Activated T-cell treated with anti-CD3 and anti-CD28 coated beads for 48 hours (primary cell): ENCODE measurements at regions not wholly inside any gene's neighbourhood (a gene's known extent, or its start where the extent isn't known, plus 50 kb on each side); places are given as distances from the start of the nearest gene placed in this dataset.

ENCODE experiments used
- DNase-seq: peaks from one replicate; pipeline ENCODE4 v3.0.0-alpha.2; 2020; ENCODE audit warnings: low read depth

DNA sequence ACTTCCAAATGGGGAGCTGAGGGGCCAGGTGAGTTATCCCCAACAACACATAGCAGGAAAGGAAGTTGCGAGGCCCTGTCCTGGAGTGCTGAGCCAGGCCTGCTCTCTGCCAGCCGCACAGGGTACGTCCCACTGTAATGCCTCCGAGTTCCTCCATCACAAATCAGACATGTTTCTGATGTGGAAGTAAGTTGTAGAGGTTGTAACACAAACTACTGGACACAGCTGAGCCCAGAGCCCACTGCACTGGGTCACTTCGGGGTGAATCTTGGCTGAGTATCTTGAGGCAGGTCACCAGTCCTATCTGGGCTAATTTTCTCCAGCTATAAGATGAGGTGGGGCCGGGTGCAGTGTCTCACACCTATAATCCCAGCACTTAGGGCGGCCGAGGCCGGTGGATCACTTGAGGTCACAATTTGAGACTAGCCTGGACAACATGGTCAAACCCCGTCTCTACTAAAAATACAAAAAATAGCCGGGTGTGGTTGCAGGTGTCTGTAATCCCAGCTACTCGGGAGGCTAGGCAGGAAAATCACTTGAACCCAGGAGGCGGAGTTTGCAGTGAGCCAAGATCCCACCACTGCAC lies 100.8 kb upstream of the CDH5 start:
- no peak for DNase-seq

DNA sequence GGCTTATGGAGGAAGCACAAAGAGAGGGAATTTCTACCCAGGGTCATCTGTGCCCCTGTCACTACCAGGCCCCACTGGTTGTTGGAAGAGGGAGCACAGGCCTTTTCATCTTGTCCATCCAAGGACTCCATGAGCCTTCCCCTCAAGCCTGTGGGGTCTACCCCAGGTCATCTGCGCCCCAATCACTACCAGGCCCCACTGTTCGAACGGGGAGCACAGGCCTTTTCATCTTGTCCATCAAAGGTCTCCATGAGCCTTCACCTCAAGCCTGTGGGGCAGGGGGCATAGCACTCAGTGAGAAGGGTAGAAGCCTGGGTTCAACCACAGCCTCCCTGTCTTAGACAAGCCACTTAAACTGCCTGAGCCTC lies 101.5 kb upstream of the CDH5 start:
- no peak for DNase-seq

DNA sequence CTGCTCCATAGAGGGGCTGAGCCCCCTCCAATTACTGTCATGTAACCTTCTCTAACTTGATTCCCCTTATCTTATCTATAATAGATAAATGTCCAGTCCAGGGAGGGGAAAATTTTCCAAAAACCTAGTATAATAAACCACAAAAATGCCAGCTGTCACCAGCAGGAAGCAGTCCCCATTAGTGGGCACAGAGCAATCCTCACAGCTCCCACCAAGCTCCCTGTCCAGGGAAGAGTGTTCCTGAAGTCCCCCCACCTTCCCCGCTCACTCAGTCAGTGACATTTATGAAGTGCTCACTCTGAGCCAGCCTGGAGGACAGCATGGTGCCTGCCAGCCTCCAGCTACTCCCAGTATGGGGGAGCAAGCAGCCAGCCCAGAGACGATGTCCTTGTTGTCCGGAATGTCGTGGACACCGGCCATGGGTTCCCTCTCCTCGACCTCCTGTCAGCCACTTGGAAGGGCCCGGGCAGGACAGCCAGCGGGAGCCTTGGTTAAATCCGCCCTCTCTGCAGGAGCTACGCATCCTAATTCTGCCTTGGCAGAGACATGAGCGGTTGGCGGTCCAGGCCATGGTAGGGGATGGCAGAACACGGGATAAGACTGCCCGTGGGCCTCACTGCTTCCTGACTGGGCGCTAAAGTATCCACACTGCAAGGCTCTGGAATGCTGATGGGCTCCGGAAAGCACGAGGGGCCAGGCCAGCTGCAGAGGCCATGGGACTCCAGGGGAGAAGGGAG lies 102.0 kb upstream of the CDH5 start:
- no peak for DNase-seq

DNA sequence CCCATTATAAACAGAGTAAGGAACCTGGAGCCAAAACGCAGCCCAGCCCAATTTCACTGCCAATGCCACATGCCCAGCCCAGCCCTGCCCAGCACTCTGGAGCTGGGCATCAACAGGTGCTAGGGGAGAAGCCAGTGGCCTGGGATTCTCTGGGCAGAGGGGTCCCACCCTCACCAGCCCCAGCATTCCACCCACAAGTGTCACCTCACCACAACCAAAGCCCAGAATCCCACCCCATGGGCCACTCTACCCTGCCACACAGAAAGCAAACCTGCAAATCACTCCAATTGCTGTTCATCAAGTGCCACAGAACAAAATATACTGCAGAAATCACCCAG lies 102.5 kb upstream of the CDH5 start:
- DNase-seq: no peak

DNA sequence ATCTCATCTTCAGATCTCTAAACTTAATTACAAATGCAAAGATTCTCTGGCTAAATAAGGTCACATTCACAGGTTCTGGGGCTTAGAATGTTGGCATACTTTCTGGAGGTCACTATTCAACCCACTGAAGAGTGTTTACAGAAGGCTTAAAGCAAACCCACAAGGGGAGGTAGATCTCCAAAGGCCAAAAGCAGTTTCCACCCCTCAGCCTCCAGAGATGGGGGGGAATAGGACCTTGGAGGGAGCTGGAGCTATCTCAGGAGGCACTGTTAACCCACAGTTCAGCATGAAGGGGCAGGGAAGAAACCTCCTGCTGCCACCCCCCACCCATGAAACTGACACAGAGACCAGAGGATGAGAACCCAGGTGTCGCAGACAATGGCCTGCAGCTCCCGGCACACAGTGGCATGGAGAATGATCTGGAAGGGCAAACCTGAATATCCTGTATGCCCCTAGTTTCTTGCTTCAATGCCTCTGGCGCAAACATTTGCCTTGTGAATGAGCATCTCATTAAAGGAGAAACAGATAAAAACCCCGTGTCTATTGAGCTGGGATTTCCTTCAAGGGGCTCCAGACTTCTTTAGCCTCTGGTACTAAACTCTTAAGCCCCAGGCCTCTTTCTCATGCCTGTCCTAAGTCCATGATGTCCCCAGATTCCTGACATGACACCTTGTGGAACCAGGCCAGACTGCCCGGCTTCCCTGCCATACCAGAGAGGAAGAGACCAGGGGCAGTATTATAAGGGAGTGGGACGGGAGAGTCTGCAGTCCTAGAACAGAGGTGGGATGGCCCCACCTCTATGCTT lies 103.1 kb upstream of the CDH5 start:
- DNase-seq: no peak

DNA sequence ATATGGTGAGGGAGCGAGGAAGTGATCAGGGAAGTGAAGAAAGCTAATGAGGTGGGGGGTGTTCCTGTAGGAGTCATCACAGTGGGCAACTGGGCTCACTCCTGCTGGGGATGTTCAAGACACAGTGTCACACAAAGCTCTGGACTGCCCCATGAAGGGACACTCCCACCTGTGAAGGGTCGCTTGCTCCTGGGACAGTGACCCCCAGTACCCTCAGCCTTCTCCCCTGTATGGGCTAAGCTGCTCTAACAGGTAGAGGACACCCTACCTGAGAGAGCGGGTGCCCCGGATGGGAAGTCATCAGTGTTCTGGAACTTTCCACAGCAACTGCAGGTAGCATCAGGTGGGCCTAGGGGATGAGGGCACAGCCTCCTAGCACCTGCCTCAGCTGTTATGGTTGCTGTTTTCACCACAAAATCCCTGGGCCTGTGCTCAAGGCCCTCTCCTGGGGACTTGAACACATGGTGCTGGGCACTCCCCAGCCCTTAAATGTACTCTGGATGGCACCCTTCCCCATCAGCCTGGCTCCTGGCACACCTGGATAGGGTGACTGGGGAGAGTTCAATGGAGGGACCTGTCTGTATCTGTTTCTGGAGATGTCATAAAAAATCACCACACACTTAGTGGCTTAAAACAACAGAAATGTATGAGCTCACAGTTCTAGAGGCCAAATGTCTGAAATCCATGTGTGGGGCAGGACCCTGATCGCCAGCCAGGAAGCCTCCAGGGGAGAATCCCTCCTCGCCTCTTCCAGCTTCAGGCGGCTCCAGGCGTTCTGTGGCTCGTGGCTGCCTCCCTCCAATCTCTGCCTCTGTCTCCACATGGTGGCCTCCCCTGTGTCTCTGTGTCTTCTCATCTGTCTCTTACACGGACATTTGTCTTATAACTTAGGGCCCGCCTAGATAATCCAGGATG lies 104.0 kb upstream of the CDH5 start:
- DNase-seq: no peak

DNA sequence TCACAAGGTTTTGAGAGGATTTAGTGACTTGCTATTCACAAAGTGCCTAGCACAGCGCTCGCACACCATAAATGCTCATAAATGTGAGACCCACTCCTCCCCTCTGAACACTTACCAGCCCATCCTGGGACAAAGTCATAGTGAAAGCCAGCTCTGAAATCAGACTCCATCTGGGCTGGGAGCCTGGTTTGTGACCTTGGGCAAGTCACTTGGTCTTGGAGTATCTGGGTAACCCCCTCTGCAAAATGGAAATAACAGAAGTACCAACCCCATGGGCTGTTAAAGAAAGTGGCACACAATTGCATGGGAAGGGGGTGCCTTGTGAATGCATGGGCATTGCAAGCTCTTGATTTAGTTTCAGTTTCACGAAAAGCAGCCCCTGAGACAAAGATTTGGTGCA lies 104.7 kb upstream of the CDH5 start:
- DNase-seq: no peak

DNA sequence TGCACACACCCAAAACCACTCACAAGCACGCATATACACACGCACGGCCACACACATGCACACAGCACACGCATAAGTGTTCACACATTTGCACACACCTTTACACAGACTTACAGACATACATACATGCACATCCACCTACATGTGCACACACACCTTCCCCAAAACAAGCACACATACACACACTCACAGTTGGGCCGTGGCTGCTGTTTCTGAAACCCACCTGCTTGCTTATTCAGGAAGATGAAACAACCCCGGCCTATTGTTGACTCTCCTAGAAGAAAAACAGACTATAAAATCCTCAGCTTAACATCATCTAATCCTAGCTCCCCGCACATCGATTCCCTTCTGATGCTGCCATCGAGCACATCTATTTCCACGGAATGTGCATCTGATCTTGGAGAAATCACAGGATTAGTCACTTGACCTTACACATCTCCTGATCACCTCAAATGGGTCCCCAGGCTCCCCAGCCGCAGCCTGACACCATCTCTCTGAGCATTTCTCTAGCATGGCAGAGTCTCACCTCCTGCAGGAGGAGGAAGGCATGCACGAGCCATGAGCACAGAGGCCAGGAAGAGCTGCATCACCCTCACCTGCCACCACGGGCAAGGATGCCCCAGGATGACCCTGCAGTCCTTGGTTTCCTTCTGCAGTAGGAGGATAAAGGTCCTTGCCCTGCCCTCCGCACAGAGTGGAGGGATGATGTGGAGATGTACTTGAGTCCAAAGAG lies 105.8 kb upstream of the CDH5 start:
- DNase-seq: no peak

DNA sequence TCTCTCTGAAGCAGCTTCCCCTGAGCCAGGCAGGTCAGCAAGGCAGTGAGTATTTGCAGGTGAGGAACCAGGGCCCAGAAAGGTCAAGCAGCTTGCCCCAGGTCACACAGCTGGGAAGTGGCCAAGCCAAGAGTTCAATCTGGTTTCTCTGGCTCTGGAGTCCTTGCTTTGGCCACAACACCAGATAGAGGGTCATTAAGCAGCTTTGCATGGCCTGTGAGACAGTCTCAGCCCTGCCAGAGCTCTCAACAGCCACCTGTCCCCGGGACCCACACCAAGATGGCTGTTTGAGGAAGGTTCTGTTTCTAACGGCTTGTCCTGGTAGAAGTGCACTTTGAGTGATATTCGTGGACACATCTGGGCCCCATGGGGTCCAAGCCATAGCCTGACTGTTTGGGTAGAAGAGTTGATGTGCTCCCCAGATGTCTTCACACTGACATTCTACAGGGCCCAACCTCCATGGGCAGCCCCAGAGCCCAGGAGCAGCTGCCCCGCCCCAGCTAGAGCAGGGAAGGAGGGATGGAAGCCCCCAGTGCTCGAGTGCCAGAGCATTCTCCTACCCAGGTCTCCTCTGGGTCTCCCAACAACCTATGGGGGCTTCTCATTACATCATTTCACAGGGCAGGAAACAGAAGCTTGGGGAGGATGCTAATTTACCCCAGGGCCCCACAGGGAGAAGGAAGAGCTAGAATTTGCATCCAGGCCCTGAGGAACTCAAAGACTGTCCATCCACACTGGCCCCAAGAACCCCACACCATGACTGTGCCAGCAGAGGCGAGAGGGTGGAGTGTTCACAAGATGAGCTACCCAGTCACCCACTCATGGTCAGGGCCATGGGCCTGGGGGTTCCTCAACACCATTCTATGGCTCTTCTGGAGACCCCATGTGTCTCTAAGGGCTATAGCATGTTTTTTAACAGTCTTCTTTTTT lies 107.3 kb upstream of the CDH5 start:
- no peak for DNase-seq

DNA sequence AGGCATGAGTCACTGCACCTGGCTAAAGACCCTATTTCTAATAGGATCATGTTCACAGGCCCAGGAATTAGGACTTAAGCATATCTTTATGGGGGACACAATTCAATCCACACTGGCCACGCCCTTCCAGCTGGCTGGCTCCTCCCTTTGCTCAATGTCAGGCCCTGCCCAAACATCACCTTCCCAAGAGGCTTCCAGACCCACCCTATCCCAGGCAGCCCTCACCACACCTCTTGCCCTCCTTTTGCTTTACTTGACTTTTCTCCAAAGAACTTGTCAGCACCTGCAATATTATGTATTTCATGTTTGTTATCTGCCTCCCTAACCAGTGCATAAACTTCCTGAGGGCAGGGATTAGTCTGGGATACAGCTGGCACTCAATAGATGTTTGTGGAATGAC lies 109.6 kb upstream of the CDH5 start:
- no peak for DNase-seq

DNA sequence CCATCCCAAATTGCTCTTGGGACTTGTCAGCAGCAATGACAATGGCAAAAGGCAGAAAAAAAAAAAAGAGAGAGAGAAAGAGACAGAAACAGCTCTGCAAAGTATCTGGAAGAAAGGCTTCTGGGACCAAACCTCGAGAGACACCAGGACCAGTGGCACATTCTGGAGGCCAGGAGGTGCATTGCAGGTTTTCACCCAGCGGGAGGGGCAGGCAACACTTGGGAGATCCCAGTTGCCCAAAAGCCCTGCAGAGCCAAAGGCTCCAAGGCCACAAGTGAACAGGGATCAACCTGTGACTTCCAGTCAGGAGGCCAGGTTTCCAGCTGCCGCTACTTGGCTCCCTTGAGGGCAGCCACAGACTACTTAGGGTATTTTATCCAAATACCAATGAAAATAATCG lies 110.8 kb upstream of the CDH5 start:
- DNase-seq: no peak

DNA sequence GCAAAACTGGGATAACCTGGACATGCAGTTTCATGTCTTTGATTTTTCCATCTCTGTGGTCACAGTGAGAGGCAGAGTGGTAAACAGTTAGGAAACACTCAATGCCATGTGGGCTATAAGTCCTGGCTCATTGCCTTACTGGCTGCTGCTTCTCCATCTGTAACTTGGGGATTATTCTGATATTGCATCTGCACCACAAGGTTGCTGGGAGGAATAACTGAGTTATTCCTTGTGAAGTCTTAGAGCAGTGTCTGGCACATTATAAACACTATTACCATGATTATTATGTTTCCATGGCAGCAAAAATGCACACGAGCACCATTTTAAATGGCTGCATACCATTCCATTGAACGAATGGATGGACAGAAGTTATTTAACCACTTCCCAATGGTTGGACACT lies 111.7 kb upstream of the CDH5 start:
- no peak for DNase-seq

DNA sequence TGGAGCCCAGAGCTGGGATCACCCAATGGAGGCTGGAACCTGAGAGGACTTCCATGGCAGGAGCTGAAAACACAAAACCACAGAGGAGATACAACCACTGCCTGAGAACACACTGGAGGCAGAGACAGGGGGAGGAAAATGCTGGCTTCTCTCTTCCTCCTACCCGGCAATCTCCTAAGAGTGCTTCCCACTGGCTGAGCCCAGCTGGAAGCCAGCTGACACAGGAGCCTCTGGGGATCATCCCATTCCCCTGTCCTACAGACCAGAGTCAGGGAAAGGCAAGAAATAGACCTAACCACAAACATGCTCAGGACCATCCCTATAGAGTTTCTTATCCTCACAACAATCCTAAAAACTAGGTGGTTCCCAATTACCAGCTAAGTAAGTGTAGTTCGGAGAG lies 112.4 kb upstream of the CDH5 start:
- DNase-seq: no peak

DNA sequence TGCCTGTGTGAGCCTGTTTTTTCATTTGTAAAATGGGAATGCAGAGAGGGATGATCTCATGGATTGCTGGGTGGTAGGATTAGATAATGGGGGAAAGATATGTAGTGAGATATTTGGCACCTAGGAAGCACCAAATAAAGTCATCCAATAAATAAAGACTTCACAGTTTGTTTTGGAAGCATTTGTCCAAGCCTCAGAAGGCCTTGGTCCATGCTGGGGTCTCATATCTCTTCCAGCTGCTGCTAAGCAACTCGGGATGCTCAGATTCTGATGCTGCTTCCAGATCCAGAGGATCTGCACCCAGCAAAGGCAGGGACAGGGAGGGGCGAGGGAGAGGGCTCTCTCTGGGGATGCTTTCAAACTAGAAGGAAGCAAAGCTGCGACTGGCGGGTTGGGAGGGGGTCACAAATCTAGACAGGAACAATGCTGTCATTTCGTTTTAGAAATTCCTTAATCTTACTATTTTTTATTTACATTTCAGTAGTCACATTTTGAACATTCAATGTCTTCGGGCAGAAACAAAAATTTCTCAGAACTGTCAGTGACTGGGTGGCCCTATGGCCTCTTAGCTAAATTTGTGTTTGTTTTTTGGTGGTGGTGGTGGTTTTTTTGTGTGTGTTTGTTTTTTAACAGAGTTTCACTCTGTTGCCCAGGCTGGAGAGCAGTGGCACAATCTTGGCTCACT lies 114.9 kb upstream of the CDH5 start:
- no peak for DNase-seq

DNA sequence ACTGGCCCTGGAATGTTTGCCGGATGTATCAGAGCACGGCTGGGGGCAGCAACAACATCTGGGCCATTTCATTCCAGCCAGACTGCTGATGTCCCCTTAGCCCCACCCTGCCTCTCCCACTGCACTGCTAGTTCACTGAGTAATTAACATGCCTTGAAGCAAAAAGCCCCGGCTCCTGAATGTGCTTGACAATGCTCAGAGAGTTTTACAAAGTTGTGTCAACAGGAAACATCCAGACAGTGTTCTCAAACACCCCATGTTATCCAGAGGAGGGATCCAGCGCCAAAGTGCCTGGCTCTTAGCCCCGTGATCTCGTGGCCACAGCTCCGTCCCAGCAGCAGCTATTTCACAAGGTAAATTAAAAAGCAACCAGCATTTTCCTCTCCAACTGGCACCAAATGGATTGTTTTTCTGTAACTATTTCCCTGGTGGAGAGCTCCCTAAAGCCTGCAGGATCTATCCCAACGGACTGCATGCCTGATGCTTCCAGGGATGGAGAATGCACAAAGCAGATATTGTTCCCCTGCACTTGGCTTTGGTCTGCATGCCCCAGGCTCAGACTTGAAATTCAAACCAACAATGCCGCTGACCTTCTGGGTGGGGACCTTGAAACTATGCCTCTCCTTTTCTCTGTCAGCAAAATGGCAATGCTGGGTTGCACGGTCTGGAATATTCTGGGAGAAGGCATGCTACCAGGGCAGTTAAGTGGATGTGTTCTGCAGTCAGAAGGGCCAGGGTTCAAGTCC lies 115.6 kb upstream of the CDH5 start:
- no peak for DNase-seq

DNA sequence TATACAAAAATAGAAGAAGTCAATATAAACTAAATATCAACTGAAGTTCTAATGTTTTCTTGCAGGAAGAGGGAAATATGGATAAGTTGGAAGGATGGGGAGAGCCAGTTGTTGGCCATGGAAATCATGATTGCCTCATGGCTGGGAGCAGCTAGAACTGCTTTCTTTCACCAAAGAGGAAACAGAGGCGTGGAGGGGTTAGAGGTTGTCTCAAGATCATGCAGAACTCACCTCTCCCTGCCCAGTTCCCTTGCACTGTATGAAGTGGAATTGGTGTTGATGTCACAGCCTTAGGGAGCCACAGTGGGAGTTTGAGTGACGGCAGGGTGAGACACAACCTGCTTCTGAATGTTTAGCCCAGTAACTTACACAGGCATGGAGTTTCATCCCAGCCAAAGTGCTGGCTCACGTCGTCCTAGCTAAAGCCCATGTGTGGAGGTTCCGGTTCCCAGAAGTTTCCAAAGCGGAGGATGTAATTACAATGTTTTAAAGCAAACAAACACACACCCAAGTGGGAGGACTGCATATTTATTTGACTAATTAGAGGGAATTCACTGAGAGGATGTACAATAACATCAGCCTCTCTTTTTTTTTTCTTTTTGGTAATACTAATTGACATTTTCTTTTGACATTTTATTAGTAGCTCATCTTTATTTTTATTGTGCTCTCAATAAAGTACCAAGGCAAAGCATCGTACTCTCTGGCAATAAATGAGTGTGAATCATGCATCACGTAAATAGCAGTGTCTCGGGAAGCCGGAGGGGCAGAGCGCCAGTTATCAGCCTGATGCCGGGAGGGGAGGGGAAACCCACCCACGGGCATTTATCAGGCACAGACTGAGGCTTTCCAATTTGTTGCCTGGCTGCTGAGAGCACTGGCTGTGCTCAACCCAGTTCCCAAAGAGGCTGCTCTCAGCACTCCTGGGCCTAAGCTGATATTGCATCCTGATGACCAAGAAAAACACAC lies 118.7 kb upstream of the CDH5 start:
- DNase-seq: no peak

DNA sequence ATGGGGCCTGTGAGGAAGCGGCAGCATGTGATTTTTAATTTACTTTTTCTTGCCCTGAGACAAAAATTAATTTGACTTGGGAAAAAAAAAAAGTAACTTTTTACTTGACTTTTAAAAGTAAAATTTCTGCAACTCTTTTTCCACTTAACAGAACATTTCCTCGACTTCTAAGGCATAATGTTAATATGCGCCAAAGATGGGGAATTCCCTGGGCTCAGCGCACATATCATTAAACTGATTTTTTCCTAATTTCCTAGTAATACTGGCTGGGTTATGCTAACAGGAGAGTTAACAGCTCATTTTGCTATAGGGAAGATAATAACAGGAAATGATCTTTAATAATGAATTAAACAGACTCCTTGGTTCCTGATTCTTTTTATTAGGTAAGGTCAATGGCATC lies 120.6 kb upstream of the CDH5 start:
- DNase-seq: no peak

DNA sequence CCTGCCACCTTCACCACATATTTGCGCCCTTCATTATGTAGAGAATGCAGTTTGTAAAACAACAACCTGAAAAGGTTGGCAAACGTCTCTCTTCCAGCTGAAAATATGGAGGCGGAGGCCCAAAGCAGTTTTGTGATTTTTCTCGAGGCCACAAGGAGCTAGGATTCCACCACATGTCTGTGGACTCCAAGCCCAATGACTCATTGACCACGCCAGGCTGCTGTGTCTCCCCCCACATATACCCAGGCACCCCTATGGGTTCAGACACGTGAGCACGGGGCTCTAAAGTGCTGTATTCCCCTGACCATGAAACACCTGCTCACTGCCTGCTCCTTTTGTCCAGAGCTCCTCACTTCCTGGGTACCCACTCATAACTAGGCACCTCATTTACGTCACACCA lies 121.4 kb upstream of the CDH5 start:
- no peak for DNase-seq
